ENCODE measurements at regions not wholly inside any gene's neighbourhood (a gene's known extent, or its start where the extent isn't known, plus 50 kb on each side); places are given as distances from the start of the nearest gene placed in this dataset.
"Not testable (repeated sequence)": the region's sequence is repeated elsewhere in the genome, so short reads cannot be mapped to it uniquely, and the experiment has no call there.

GRCh38 chr1:96425382-96426129 lies 296.0 kb upstream of the PTBP2 start:
- no peak for DNase-seq (ENCODE audit: low spot score)

GRCh38 chr1:96427616-96428015 lies 294.0 kb upstream of the PTBP2 start:
- peak; percentile 6 for DNase-seq (ENCODE audit: low spot score)

GRCh38 chr1:96445302-96445701 lies 276.3 kb upstream of the PTBP2 start:
- no peak for DNase-seq (ENCODE audit: low spot score)

- DNase-seq (ENCODE audit: low spot score): no peak
Observed at GRCh38 chr1:96464066-96464465, 257.5 kb upstream of the PTBP2 start.

GRCh38 chr1:96464522-96464921 lies 257.1 kb upstream of the PTBP2 start:
- no peak for DNase-seq (ENCODE audit: low spot score)

- DNase-seq (ENCODE audit: low spot score): no peak
Observed at GRCh38 chr1:96464991-96465390, 256.6 kb upstream of the PTBP2 start.

GRCh38 chr1:96465441-96465840 lies 256.1 kb upstream of the PTBP2 start:
- DNase-seq (ENCODE audit: low spot score): no peak

GRCh38 chr1:96466842-96467241 lies 254.7 kb upstream of the PTBP2 start:
- DNase-seq (ENCODE audit: low spot score): no peak

GRCh38 chr1:96469726-96470125 lies 251.9 kb upstream of the PTBP2 start:
- DNase-seq (ENCODE audit: low spot score): not testable (repeated sequence)

- DNase-seq (ENCODE audit: low spot score): no peak
Observed at GRCh38 chr1:96472471-96472870, 249.1 kb upstream of the PTBP2 start.

GRCh38 chr1:96473791-96474434 lies 247.7 kb upstream of the PTBP2 start:
- no peak for DNase-seq (ENCODE audit: low spot score)

- DNase-seq (ENCODE audit: low spot score): no peak
Observed at GRCh38 chr1:96474985-96475743, 246.4 kb upstream of the PTBP2 start.

GRCh38 chr1:96475903-96476302 lies 245.7 kb upstream of the PTBP2 start:
- no peak for DNase-seq (ENCODE audit: low spot score)

GRCh38 chr1:96478228-96478627 lies 243.4 kb upstream of the PTBP2 start:
- DNase-seq (ENCODE audit: low spot score): no peak

GRCh38 chr1:96481409-96481808 lies 240.2 kb upstream of the PTBP2 start:
- DNase-seq (ENCODE audit: low spot score): no peak

- peak; percentile 42 for DNase-seq (ENCODE audit: low spot score)
Observed at GRCh38 chr1:96482616-96483015, 239.0 kb upstream of the PTBP2 start.

GRCh38 chr1:96487394-96487793 lies 234.2 kb upstream of the PTBP2 start:
- peak; percentile 92 for DNase-seq (ENCODE audit: low spot score)

- DNase-seq (ENCODE audit: low spot score): peak; percentile 45
Observed at GRCh38 chr1:96487971-96488370, 233.6 kb upstream of the PTBP2 start.

GRCh38 chr1:96488777-96489176 lies 232.8 kb upstream of the PTBP2 start:
- DNase-seq (ENCODE audit: low spot score): no peak

GRCh38 chr1:96492236-96492635 lies 229.3 kb upstream of the PTBP2 start:
- no peak for DNase-seq (ENCODE audit: low spot score)

GRCh38 chr1:96498744-96499340 lies 222.7 kb upstream of the PTBP2 start:
- no peak for DNase-seq (ENCODE audit: low spot score)

- DNase-seq (ENCODE audit: low spot score): peak; percentile 45
Observed at GRCh38 chr1:96508233-96508632, 213.4 kb upstream of the PTBP2 start.

- no peak for DNase-seq (ENCODE audit: low spot score)
Observed at GRCh38 chr1:96509339-96509738, 212.2 kb upstream of the PTBP2 start.

All from pons (tissue), 1 donor.